AG04450 (cell line): ENCODE measurements at regions not wholly inside any gene's neighbourhood (a gene's known extent, or its start where the extent isn't known, plus 50 kb on each side); places are given as distances from the start of the nearest gene placed in this dataset.
"Not testable (repeated sequence)": the region's sequence is repeated elsewhere in the genome, so short reads cannot be mapped to it uniquely, and the experiment has no call there.

Experiments used
- CTCF ChIA-PET: fragments of 300-600, 350-600 bp; formaldehyde crosslinking; extraction: SDS; loops from one replicate; lab custom pipeline; 2022; ENCODE audit warnings: antibody characterized with exemption, inconsistent platforms; lab: Charles Lee
- POLR2A ChIA-PET: fragments of 350-600 bp; formaldehyde crosslinking; extraction: SDS; loops from one replicate; lab custom pipeline; 2021; ENCODE audit warnings: antibody characterized with exemption, inconsistent platforms; lab: Yijun Ruan, JAX
- DNase-seq: peaks from one replicate; pipeline ENCODE4 v3.0.0-alpha.2; 2011; ENCODE audit warnings: low read depth, low spot score
- H3K27ac ChIP-seq: one replicate; pipeline ENCODE4 v1.5.1; 2012; ENCODE audit warnings: low read depth, low read length, control low read depth
- H3K27me3 ChIP-seq: one replicate; pipeline ENCODE4 v1.6.0; 2012; ENCODE audit warnings: low read length; ENCODE audit not compliant: control insufficient read depth, insufficient read depth
- H3K4me3 ChIP-seq: 2 replicates; pipeline ENCODE4 v1.5.1; 2011; ENCODE audit warnings: mild to moderate bottlenecking, low read depth, low read length, control low read depth
- H3K9me3 ChIP-seq: 2 replicates; pipeline ENCODE4 v1.5.1; 2012; ENCODE audit warnings: low read length; ENCODE audit not compliant: control insufficient read depth, insufficient read depth
- TF ChIP-seq, protein P1 (sequence below): IDR thresholded peaks from 2 replicates; pipeline ENCODE4 v1.5.1; 2011; ENCODE audit warnings: low read depth, low read length, control low read depth, inconsistent platforms

DNA sequence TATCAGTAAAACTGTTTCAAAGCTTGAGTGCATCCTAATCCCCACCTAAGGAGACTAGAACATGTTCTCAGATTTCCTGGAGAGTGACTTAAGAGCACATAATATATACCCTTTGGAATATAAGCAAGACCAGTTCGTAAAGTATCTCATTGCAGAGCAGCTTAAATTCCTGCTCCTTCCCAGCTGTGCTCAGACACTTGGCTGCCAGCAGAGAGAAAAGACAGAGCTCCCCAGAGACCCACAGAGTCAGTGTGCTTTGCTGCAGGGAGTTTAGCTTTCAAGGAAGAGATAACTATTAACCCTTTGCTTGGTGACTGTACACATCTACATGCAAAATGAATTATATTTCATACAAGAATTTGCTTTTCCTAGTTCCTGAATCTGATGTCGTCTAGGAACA lies 338.1 kb upstream of the ARHGEF26 start:
- Histone ChIP-seq H3K27me3 (no peaks in the 10 kb centered on the region), H3K27ac (no peak overlapping the region), H3K9me3 (no peaks in the 10 kb centered on the region), H3K4me3 (no peak overlapping the region)
- TF ChIP-seq, protein P1, sequence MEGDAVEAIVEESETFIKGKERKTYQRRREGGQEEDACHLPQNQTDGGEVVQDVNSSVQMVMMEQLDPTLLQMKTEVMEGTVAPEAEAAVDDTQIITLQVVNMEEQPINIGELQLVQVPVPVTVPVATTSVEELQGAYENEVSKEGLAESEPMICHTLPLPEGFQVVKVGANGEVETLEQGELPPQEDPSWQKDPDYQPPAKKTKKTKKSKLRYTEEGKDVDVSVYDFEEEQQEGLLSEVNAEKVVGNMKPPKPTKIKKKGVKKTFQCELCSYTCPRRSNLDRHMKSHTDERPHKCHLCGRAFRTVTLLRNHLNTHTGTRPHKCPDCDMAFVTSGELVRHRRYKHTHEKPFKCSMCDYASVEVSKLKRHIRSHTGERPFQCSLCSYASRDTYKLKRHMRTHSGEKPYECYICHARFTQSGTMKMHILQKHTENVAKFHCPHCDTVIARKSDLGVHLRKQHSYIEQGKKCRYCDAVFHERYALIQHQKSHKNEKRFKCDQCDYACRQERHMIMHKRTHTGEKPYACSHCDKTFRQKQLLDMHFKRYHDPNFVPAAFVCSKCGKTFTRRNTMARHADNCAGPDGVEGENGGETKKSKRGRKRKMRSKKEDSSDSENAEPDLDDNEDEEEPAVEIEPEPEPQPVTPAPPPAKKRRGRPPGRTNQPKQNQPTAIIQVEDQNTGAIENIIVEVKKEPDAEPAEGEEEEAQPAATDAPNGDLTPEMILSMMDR, result no peak
- DNase-seq, result no peak
- CTCF ChIA-PET, result no interaction called here
- POLR2A ChIA-PET, result no interaction called here

DNA sequence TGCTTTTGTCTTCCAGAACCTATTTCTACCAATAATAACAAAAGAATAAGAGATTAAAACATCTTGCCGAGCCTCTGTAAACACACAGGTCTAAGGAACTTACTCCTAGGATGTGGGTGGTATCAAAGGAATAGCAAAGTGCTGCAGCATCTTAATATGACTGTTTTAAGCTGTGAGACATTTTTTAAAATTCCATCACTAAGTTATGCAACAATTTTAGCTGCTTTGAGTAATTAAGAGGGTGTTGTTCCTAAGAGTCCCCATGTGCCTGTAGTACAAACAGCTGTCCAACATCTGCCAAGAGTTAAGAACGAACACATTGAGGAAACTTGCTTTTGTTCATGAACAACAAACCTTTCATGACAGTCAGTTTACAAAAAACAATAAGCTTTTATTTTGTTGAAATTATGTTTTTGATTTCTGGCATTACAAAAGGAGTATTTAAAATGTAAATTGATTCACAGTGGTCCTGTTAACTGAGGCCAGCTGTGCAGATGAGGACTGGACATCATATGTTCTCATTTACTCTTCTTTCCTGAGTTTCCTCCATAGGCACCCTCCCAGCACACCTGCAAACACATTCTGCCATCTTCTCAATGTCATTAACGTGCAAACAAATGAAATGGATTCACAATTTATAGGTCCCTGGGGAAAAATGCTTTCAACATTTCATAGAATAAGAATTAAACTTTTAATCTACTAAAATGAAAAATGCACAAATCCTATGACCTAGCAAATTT lies 337.3 kb upstream of the ARHGEF26 start:
- no peak for DNase-seq
- TF ChIP-seq, protein P1, result no peak
- H3K27ac ChIP-seq, result no peak overlapping the region
- H3K27me3 ChIP-seq, result no peaks in the 10 kb centered on the region
- H3K4me3 ChIP-seq, result no peak overlapping the region
- ChIA-PET POLR2A (no interaction called here), CTCF (interaction anchor here (0.5 kb wide), 1 partner anchor 518 kb away, joined by 3 read pairs; no protein-coding TSS in a partner anchor)
- H3K9me3 ChIP-seq, result no peaks in the 10 kb centered on the region

DNA sequence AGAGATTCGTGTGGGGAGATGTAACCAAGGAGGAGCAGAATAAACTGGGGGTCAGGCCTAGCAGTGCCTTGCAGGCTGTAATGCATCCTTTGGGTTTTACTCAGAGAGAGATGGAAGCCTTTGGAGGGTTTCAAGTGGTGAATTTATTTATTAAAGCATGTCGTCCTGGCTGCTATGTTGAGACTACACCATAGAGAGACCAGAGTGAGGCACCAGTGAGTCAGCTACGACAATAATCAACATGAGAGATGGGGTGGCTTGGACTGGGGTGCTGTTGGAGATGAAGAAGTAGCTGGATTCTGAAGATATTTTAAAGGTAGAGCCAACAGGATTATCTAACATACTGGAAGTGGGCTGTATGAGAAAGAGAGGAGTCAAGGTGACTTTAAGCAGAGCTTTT lies 335.3 kb upstream of the ARHGEF26 start:
- H3K4me3 ChIP-seq, result no peak overlapping the region
- no peaks in the 10 kb centered on the region for H3K9me3 ChIP-seq
- DNase-seq, result no peak
- ChIA-PET CTCF (interaction anchor here (1.3 kb wide), 1 partner anchor 17 kb away, joined by 4 read pairs; no protein-coding TSS in a partner anchor), POLR2A (no interaction called here)
- TF ChIP-seq, protein P1, result no peak
- no peak overlapping the region for H3K27ac ChIP-seq
- H3K27me3 ChIP-seq, result no peaks in the 10 kb centered on the region

DNA sequence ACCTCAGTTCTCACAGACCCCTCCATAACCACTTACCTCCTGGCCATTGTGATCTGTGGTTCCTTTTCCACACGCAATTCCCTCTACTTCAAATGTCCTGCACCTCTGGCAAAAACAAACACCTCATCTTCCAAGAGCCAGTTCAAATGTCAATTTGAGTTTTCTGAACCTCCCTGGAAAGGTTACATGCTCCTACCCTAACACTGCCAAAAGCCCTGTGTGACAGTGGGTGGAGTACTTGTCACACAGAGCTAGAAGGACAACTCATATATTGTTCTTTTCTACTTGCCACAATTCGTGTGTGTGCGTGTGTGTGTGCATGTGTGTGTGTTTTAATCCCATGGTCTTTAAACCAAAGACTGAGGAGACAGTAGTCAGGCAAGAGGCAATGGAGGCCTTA lies 331.8 kb upstream of the ARHGEF26 start:
- ChIA-PET POLR2A (no interaction called here), CTCF (no interaction called here)
- H3K27me3 ChIP-seq, result no peaks in the 10 kb centered on the region
- TF ChIP-seq, protein P1, result no peak
- H3K27ac ChIP-seq, result no peak overlapping the region
- H3K9me3 ChIP-seq, result no peaks in the 10 kb centered on the region
- DNase-seq, result no peak
- no peak overlapping the region for H3K4me3 ChIP-seq

DNA sequence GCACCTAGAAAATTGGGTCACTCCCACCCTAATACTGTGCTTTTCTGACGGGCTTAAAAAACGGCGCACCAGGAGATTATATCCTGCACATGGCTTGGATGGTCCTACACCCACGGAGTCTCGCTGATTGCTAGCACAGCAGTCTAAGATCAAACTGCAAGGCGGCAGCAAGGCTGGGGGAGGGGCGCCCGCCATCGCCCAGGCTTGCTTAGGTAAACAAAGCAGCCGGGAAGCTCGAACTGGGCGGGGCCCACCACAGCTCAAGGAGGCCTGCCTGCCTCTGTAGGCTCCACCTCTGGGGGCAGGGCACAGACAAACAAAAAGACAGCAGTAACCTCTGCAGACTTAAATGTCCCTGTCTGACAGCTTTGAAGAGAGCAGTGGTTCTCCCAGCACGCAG lies 324.1 kb upstream of the ARHGEF26 start:
- CTCF ChIA-PET, H3K27me3 ChIP-seq, POLR2A ChIA-PET, DNase-seq, H3K4me3 ChIP-seq, H3K9me3 ChIP-seq, H3K27ac ChIP-seq: not testable (repeated sequence)
